IMR-90 (cell line): ENCODE measurements at regions not wholly inside any gene's neighbourhood (a gene's known extent, or its start where the extent isn't known, plus 50 kb on each side); places are given as distances from the start of the nearest gene placed in this dataset.

Source experiments
- ATAC-seq: fragments of 200-7000 bp; cut with Tn5 transposase; 2 replicates; pipeline ENCODE4 v1.9.1; 2020; ENCODE audit warnings: low read depth, mild to moderate bottlenecking, moderate library complexity
- BruUV-seq: library from RNA; stranded (reverse); fragments of 400-500 nt; replicated peaks from 2 replicates; lab custom pipeline; 2021; lab: Mats Ljungman, UMichigan
- CTCF ChIA-PET: fragments of 300-600 bp; formaldehyde crosslinking; extraction: SDS; loops from one replicate; lab custom pipeline; 2021; ENCODE audit warnings: antibody characterized with exemption; lab: Yijun Ruan, JAX
- POLR2A ChIA-PET: fragments of 300-600 bp; sonication (Branson Sonifier 250); formaldehyde crosslinking; loops from one replicate; lab custom pipeline; 2022; ENCODE audit warnings: antibody characterized with exemption; ENCODE audit not compliant: unreplicated experiment; lab: Charles Lee
- DNase-seq: peaks from one replicate; pipeline ENCODE4 v3.0.0; 2013
- H2AFZ ChIP-seq: replicated peaks from 2 replicates; pipeline ENCODE3; 2013; ENCODE audit warnings: low read length, mild to moderate bottlenecking; ENCODE audit not compliant: poor library complexity
- H2AK5ac ChIP-seq: 2 replicates; pipeline ENCODE4 v1.6.1; 2013; ENCODE audit warnings: low read depth, low read length, inconsistent platforms
- H2AK9ac ChIP-seq: replicated peaks from 2 replicates; pipeline ENCODE3; 2013; ENCODE audit warnings: mild to moderate bottlenecking, low read depth, low read length, moderate library complexity; ENCODE audit not compliant: poor library complexity
- H2BK120ac ChIP-seq: 2 replicates; pipeline ENCODE4 v1.6.1; 2013; ENCODE audit warnings: low read depth, low read length, inconsistent platforms
- H2BK15ac ChIP-seq: 3 replicates; pipeline ENCODE4 v1.6.1; 2013; ENCODE audit warnings: low read depth, low read length, inconsistent platforms
- H2BK20ac ChIP-seq: 2 replicates; pipeline ENCODE4 v1.6.1; 2013; ENCODE audit warnings: low read depth, mild to moderate bottlenecking, inconsistent platforms, low read length, moderate library complexity
- H2BK5ac ChIP-seq: 2 replicates; pipeline ENCODE4 v1.6.1; 2013; ENCODE audit warnings: mild to moderate bottlenecking, low read depth, low read length, inconsistent platforms; ENCODE audit not compliant: poor library complexity, severe bottlenecking
- H3K14ac ChIP-seq: replicated peaks from 2 replicates; pipeline ENCODE4 v1.6.1; 2013; ENCODE audit warnings: low read depth, low read length, inconsistent platforms
- H3K18ac ChIP-seq: 2 replicates; pipeline ENCODE4 v1.6.1; 2013; ENCODE audit warnings: low read depth, low read length, control low read depth
- H3K23ac ChIP-seq: 2 replicates; pipeline ENCODE4 v1.6.1; 2013; ENCODE audit warnings: low read depth, low read length, inconsistent platforms
- H3K27ac ChIP-seq: 2 replicates; pipeline ENCODE4 v1.5.1; 2013; ENCODE audit warnings: mild to moderate bottlenecking, control low read depth, low read length; ENCODE audit not compliant: insufficient read depth
- H3K27me3 ChIP-seq: 2 replicates; pipeline ENCODE4 v1.6.1; 2013; ENCODE audit warnings: low read length; ENCODE audit not compliant: control insufficient read depth, insufficient read depth
- H3K36me3 ChIP-seq: 2 replicates; pipeline ENCODE4 v1.6.1; 2013; ENCODE audit warnings: low read length, mixed read lengths; ENCODE audit not compliant: control insufficient read depth, insufficient read depth
- H3K4ac ChIP-seq: 2 replicates; pipeline ENCODE4 v1.6.1; 2013; ENCODE audit warnings: low read depth, low read length, inconsistent platforms
- H3K4me1 ChIP-seq: 2 replicates; pipeline ENCODE4 v1.6.1; 2013; ENCODE audit warnings: low read length, mixed read lengths; ENCODE audit not compliant: control insufficient read depth, insufficient read depth
- H3K4me2 ChIP-seq: 2 replicates; pipeline ENCODE4 v1.6.1; 2013; ENCODE audit warnings: low read depth, mild to moderate bottlenecking, control low read depth, low read length, moderate library complexity
- H3K4me3 ChIP-seq: 2 replicates; pipeline ENCODE4 v1.5.1; 2013; ENCODE audit warnings: low read depth, mild to moderate bottlenecking, control low read depth, low read length, moderate library complexity; ENCODE audit not compliant: insufficient read depth
- H3K56ac ChIP-seq: 2 replicates; pipeline ENCODE4 v1.6.1; 2013; ENCODE audit warnings: low read length, inconsistent platforms; ENCODE audit not compliant: insufficient read depth; ENCODE audit errors: extremely low read depth
- H3K79me1 ChIP-seq, 2 experiments: 2 replicates each; pipeline ENCODE4 v1.6.1; 2013; ENCODE audit warnings: low read length in 2 of 2, inconsistent platforms in 1 of 2, low read depth in 1 of 2
- H3K9ac ChIP-seq: 2 replicates; pipeline ENCODE4 v1.6.1; 2013; ENCODE audit warnings: low read depth, low read length, control low read depth
- H3K9me1 ChIP-seq: 2 replicates; pipeline ENCODE4 v1.6.1; 2013; ENCODE audit warnings: low read length, inconsistent platforms; ENCODE audit not compliant: insufficient read depth
- H3K9me3 ChIP-seq: 2 replicates; pipeline ENCODE4 v1.6.1; 2013; ENCODE audit warnings: low read length; ENCODE audit not compliant: control insufficient read depth, insufficient read depth
- H4K20me1 ChIP-seq: 2 replicates; pipeline ENCODE4 v1.6.1; 2013; ENCODE audit warnings: low read length, inconsistent platforms; ENCODE audit not compliant: insufficient read depth
- H4K5ac ChIP-seq: 2 replicates; pipeline ENCODE4 v1.6.1; 2013; ENCODE audit warnings: mild to moderate bottlenecking, low read depth, low read length, control low read depth
- H4K8ac ChIP-seq, 2 experiments: 2 replicates each; pipeline ENCODE4 v1.6.1; 2013; ENCODE audit warnings: low read depth in 2 of 2, low read length in 2 of 2, control low read depth in 1 of 2, inconsistent platforms in 1 of 2
- H4K91ac ChIP-seq: 2 replicates; pipeline ENCODE4 v1.6.1; 2013; ENCODE audit warnings: low read depth, low read length, inconsistent platforms; ENCODE audit not compliant: insufficient read depth
- BHLHE40 ChIP-seq: fragments of 150-350 bp; IDR thresholded peaks from 2 replicates; pipeline ENCODE4 v1.6.1; 2016; ENCODE audit warnings: mild to moderate bottlenecking, low read depth, low read length
- CEBPB ChIP-seq: IDR thresholded peaks from 2 replicates; pipeline ENCODE4 v1.6.1; 2012; ENCODE audit warnings: low read depth, low read length, improper control_type of control experiment
- CTCF ChIP-seq: conservative IDR thresholded peaks from 2 replicates; pipeline ENCODE4 v1.5.1; 2012; ENCODE audit warnings: mild to moderate bottlenecking, low read depth, low read length, improper control_type of control experiment
- ELK1 ChIP-seq: fragments of 150-350 bp; IDR thresholded peaks from 2 replicates; pipeline ENCODE4 v1.6.1; 2016; ENCODE audit warnings: low read depth, mild to moderate bottlenecking, low read length, moderate library complexity, borderline replicate concordance
- FOS ChIP-seq: fragments of 150-350 bp; IDR thresholded peaks from 2 replicates; pipeline ENCODE4 v1.6.1; 2016; ENCODE audit warnings: low read depth, low read length
- MAFK ChIP-seq: IDR thresholded peaks from 2 replicates; pipeline ENCODE4 v1.6.1; 2012; ENCODE audit warnings: low read depth, low read length, improper control_type of control experiment
- NFE2L2 ChIP-seq: fragments of 150-350 bp; IDR thresholded peaks from 2 replicates; pipeline ENCODE4 v1.6.1; 2016; ENCODE audit warnings: low read depth, mild to moderate bottlenecking, low read length
- POLR2A ChIP-seq: IDR thresholded peaks from 2 replicates; pipeline ENCODE4 v1.6.1; 2012; ENCODE audit warnings: mild to moderate bottlenecking, low read depth, low read length
- RAD21 ChIP-seq: IDR thresholded peaks from 2 replicates; pipeline ENCODE4 v1.6.1; 2012; ENCODE audit warnings: low read length, improper control_type of control experiment
- RCOR1 ChIP-seq: IDR thresholded peaks from 2 replicates; pipeline ENCODE4 v1.6.1; 2012; ENCODE audit warnings: mild to moderate bottlenecking, low read length, improper control_type of control experiment; ENCODE audit not compliant: insufficient replicate concordance
- SMC3 ChIP-seq: fragments of 150-350 bp; IDR thresholded peaks from 2 replicates; pipeline ENCODE4 v1.6.1; 2016; ENCODE audit warnings: low read depth, mild to moderate bottlenecking, antibody characterized with exemption, low read length, moderate library complexity
- USF2 ChIP-seq: fragments of 150-350 bp; IDR thresholded peaks from 2 replicates; pipeline ENCODE4 v1.6.1; 2017; ENCODE audit warnings: mild to moderate bottlenecking, antibody characterized with exemption, low read length, low read depth
- WGBS, 2 experiments: methylation state at CpG; one replicate each; pipeline versions ENCODE4 v1.1.5 to v1.1.7; 2013; ENCODE audit warnings: missing lambda C conversion rate in 2 of 2; ENCODE audit not compliant: insufficient read length in 1 of 2; ENCODE audit errors: extremely low coverage in 2 of 2; 5-methylcytosine and 5-hydroxymethylcytosine counted together
- dilution Hi-C: fragments of 300-500 bp; cut with HindIII; formaldehyde crosslinking; loops from one replicate; pipeline ENCODE4 v1.14.3; 2018; ENCODE audit warnings: low sequenced_read_pairs; ENCODE audit not compliant: unreplicated experiment
- in situ Hi-C: fragments of 300-500 bp; cut with MboI; formaldehyde crosslinking; loops from 3 replicates; pipeline ENCODE4 v1.14.3; 2019; ENCODE audit warnings: low sequenced_read_pairs, inconsistent platforms, mixed read lengths
- intact Hi-C: fragments of 100-400 bp; cut with micrococcal nuclease; formaldehyde crosslinking; loops from 2 replicates; pipeline ENCODE4 v1.10.0; 2022

- no peak overlapping the region for H3K27ac ChIP-seq
- no peak overlapping the region for H2AK5ac ChIP-seq
- no peaks in the 10 kb centered on the region for H3K79me1 ChIP-seq
- dilution Hi-C loops, result no loop called here
- ChIA-PET POLR2A (no interaction called here), CTCF (no interaction called here)
- H4K5ac ChIP-seq, result no peak overlapping the region
- H3K4me2 ChIP-seq, result no peak overlapping the region
- H2BK120ac ChIP-seq, result no peak overlapping the region
- intact Hi-C loops, result no loop called here
- no peak overlapping the region for H2AK9ac ChIP-seq
- H2BK20ac ChIP-seq, result no peak overlapping the region
- no peak overlapping the region for H3K9ac ChIP-seq
- H4K20me1 ChIP-seq, result no peaks in the 10 kb centered on the region
- no peaks in the 10 kb centered on the region for H3K36me3 ChIP-seq
- no peak overlapping the region for H3K18ac ChIP-seq
- H3K4ac ChIP-seq, result no peak overlapping the region
- no peaks in the 10 kb centered on the region for H3K9me1 ChIP-seq
- ATAC-seq (no peak), DNase-seq (no peak)
- no peak overlapping the region for H2AFZ ChIP-seq
- H4K91ac ChIP-seq, result no peak overlapping the region
- H3K9me3 ChIP-seq, result peaks cover 5% of the 10 kb centered on the region; the same call in 1 of the 2 replicates
- H3K14ac ChIP-seq, result no peak overlapping the region
- H3K4me1 ChIP-seq, result no peaks in the 10 kb centered on the region
- no peak overlapping the region for H3K23ac ChIP-seq
- BruUV-seq, result no TSS peak
- TF ChIP-seq BHLHE40, result no peak
- no peak for TF ChIP-seq CTCF
- TF ChIP-seq FOS, result no peak
- TF ChIP-seq RCOR1, result no peak
- TF ChIP-seq NFE2L2, result no peak
- no peak for TF ChIP-seq ELK1
- TF ChIP-seq RAD21, result no peak
- TF ChIP-seq POLR2A, result no peak
- TF ChIP-seq USF2, result no peak
- TF ChIP-seq SMC3, result no peak
- no peak for TF ChIP-seq CEBPB
- TF ChIP-seq MAFK, result no peak
- H2BK5ac ChIP-seq, result no peak overlapping the region
- H4K8ac ChIP-seq, result no peak overlapping the region
- H3K56ac ChIP-seq, result no peak overlapping the region
- no CpG with 5 or more reads among the region's 3 CpGs for WGBS, 2 experiments
- in situ Hi-C loops, result no loop called here
- no peak overlapping the region for H3K4me3 ChIP-seq
- no peak overlapping the region for H2BK15ac ChIP-seq
- no peaks in the 10 kb centered on the region for H3K27me3 ChIP-seq
These were observed 1086.3 kb upstream of the TMPRSS15 start for GRCh38 chr21:19489930-19490329.
